ENCODE measurements at regions not wholly inside any gene's neighbourhood (a gene's known extent, or its start where the extent isn't known, plus 50 kb on each side); places are given as distances from the start of the nearest gene placed in this dataset.

DNA sequence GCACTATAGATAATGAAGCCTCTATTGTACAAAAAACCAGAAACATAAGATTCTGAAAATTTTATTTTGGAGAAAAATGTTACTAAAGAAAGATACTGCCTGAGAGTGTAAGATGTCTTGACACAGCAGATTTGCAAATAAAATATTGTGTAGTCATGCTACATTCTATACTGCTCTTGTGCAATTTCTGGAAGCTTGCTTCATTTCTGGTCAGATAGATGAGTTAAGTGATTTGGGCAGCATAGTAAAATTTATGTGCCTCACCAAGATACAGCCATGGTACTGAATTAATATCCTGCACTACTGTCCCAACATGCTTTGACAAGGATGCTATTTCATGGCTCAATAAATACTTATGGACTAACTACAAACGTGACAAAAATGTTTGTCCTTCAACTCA is 55.1 kb upstream of the STARD13 start:
- TF ChIP-seq POLR2A (IDR thresholded peaks at IDR 0.05; ENCODE audit: low read length) (no peak), GATA1 (IDR thresholded peaks at IDR 0.05; ENCODE audit: low read depth, low read length) (no peak)
